ENCODE measurements at regions not wholly inside any gene's neighbourhood (a gene's known extent, or its start where the extent isn't known, plus 50 kb on each side); places are given as distances from the start of the nearest gene placed in this dataset.

DNA sequence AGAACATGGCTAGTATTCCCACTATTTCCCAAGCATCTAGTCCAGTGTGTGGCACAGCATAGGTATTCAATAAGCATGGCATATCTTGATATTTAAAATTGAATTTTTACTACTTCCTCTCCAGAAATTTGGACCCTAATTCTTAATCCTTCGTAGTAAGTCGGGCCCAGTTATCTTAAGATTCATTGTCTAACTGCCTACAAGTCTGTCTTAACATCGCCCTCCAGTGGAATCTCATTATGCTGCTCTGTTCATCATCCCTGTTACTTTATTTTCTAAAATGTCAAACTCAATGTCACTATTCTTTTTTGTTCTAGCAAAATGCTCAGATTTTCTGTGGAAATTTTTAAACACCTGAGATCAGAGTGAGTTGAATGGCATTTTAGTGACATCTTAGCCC lies 606.2 kb downstream of the KLHL13 start:
- Histone ChIP-seq H3K4me1 (replicated peaks in 1 of 2; ENCODE audit: control insufficient read depth in 2 of 2, insufficient read depth in 2 of 2, low read length in 2 of 2) (no peaks in the 10 kb centered on the region), H2AFZ (ENCODE audit: low read depth, low read length) (no peak overlapping the region), H3K27me3 (ENCODE audit: control insufficient read depth in 2 of 2, insufficient read depth in 2 of 2, low read length in 2 of 2) (no peaks in the 10 kb centered on the region), H3K36me3 (ENCODE audit: control insufficient read depth, insufficient read depth, low read length) (no peaks in the 10 kb centered on the region), H3K27ac (ENCODE audit: extremely low read depth, low read depth, low read length) (no peak overlapping the region), H3K9me3 (replicated peaks; ENCODE audit: control insufficient read depth, insufficient read depth, low read depth, low read length) (no peaks in the 10 kb centered on the region), H3K9me1 (ENCODE audit: control insufficient read depth, insufficient read depth, low read length) (no peaks in the 10 kb centered on the region), H3K9ac (ENCODE audit: insufficient read depth in 1 of 2, low read depth in 2 of 2, low read length in 2 of 2) (no peak overlapping the region), H4K20me1 (replicated peaks; ENCODE audit: control insufficient read depth, insufficient read depth, low read length) (no peaks in the 10 kb centered on the region), H3K4me3 (no peak overlapping the region), H3K4me2 (ENCODE audit: insufficient read depth, low read length) (no peak overlapping the region), H3K79me2 (ENCODE audit: control insufficient read depth, insufficient read depth, low read length) (no peaks in the 10 kb centered on the region)
- in situ Hi-C loops (cut with MboI) = no loop called here
- WGBS (ENCODE audit: insufficient coverage, low coverage, missing lambda C conversion rate) = 0% methylated on average over 3 of the region's 3 CpGs
- no peak for TF ChIP-seq NCOR1 (IDR thresholded peaks at IDR 0.05)
- TF ChIP-seq RAD21 (CRISPR knock-in tag; conservative IDR thresholded peaks at IDR 0.05 in 1 of 2, IDR thresholded peaks at IDR 0.05 in 1 of 2) = 0 out of 4 replicates have a peak, but pooled peaks of 1 of the 2 experiments have one; percentile 6
- no peak for ATAC-seq
- no peak for DNase-seq (ENCODE audit: extremely low read depth in 1 of 4, low spot score in 3 of 4)
- ChIA-PET POLR2A (no interaction called here), CTCF (ENCODE audit: low intra/inter-chr PET ratio) (no interaction called here)
- intact Hi-C loops (cut with micrococcal nuclease) = no loop called here
- FAIRE-seq = no peak
- no TSS peak for BruUV-seq (replicated peaks)

GRCh38 chrX:117508021-117508420 lies 608.6 kb downstream of the KLHL13 start:
- ATAC-seq (no peak), DNase-seq (ENCODE audit: extremely low read depth in 1 of 4, low spot score in 3 of 4) (no peak), FAIRE-seq (no peak)
- H3K27ac ChIP-seq (ENCODE audit: extremely low read depth, low read depth, low read length) = no peak overlapping the region
- no peaks in the 10 kb centered on the region for H3K79me2 ChIP-seq (ENCODE audit: control insufficient read depth, insufficient read depth, low read length)
- in situ Hi-C loops (cut with MboI) = no loop called here
- H3K36me3 ChIP-seq (ENCODE audit: control insufficient read depth, insufficient read depth, low read length) = no peaks in the 10 kb centered on the region
- no peak overlapping the region for H3K9ac ChIP-seq (ENCODE audit: insufficient read depth in 1 of 2, low read depth in 2 of 2, low read length in 2 of 2)
- BruUV-seq (replicated peaks) = no TSS peak
- H3K27me3 ChIP-seq (ENCODE audit: control insufficient read depth in 2 of 2, insufficient read depth in 2 of 2, low read length in 2 of 2) = no peaks in the 10 kb centered on the region
- WGBS (ENCODE audit: insufficient coverage, low coverage, missing lambda C conversion rate) = 0% methylated on average over 2 of the region's 2 CpGs
- no peaks in the 10 kb centered on the region for H3K4me1 ChIP-seq (replicated peaks in 1 of 2; ENCODE audit: control insufficient read depth in 2 of 2, insufficient read depth in 2 of 2, low read length in 2 of 2)
- H3K9me3 ChIP-seq (replicated peaks; ENCODE audit: control insufficient read depth, insufficient read depth, low read depth, low read length) = 0 out of 2 replicates have a peak, but pooled peaks cover under 1% of the 10 kb centered on the region
- intact Hi-C loops (cut with micrococcal nuclease) = no loop called here
- H3K4me3 ChIP-seq = no peak overlapping the region
- no peaks in the 10 kb centered on the region for H4K20me1 ChIP-seq (replicated peaks; ENCODE audit: control insufficient read depth, insufficient read depth, low read length)
- H2AFZ ChIP-seq (ENCODE audit: low read depth, low read length) = no peak overlapping the region
- ChIA-PET CTCF (ENCODE audit: low intra/inter-chr PET ratio) (no interaction called here), POLR2A (no interaction called here)
- no peak overlapping the region for H3K4me2 ChIP-seq (ENCODE audit: insufficient read depth, low read length)
- no peaks in the 10 kb centered on the region for H3K9me1 ChIP-seq (ENCODE audit: control insufficient read depth, insufficient read depth, low read length)
- TF ChIP-seq ETV5 (CRISPR knock-in tag; IDR thresholded peaks at IDR 0.05; ENCODE audit: low read depth) (no peak), ESRRB (CRISPR knock-in tag; IDR thresholded peaks at IDR 0.05; ENCODE audit: borderline replicate concordance) (no peak), FOS (IDR thresholded peaks at IDR 0.05; ENCODE audit: extremely low read depth, insufficient read length) (no peak), NELFE (IDR thresholded peaks at IDR 0.05; ENCODE audit: insufficient read depth, insufficient read length) (no peak), RNF219 (CRISPR knock-in tag; IDR thresholded peaks at IDR 0.05) (no peak), ZC3H4 (CRISPR knock-in tag; IDR thresholded peaks at IDR 0.05; ENCODE audit: borderline replicate concordance) (no peak), ZNF518B (CRISPR knock-in tag; IDR thresholded peaks at IDR 0.05) (no peak), CSDE1 (IDR thresholded peaks at IDR 0.05) (no peak), CBX2 (IDR thresholded peaks at IDR 0.05; ENCODE audit: insufficient read depth, low read length, poor library complexity, severe bottlenecking) (no peak), DPF2 (IDR thresholded peaks at IDR 0.05) (no peak), SUPT5H (IDR thresholded peaks at IDR 0.05) (no peak)
